Dedifferentiated amniotic fluid mesenchymal stem cell (primary cell): ENCODE measurements at regions not wholly inside any gene's neighbourhood (a gene's known extent, or its start where the extent isn't known, plus 50 kb on each side); places are given as distances from the start of the nearest gene placed in this dataset.
A peak's percentile ranks its signal among the peaks of the same experiment; 100 is the strongest.
"Not testable (repeated sequence)": the region's sequence is repeated elsewhere in the genome, so short reads cannot be mapped to it uniquely, and the experiment has no call there.

ENCODE experiments used
- DNase-seq: peaks from one replicate; pipeline ENCODE4 v3.0.0-alpha.2; 2016; ENCODE audit errors: extremely low spot score

DNA sequence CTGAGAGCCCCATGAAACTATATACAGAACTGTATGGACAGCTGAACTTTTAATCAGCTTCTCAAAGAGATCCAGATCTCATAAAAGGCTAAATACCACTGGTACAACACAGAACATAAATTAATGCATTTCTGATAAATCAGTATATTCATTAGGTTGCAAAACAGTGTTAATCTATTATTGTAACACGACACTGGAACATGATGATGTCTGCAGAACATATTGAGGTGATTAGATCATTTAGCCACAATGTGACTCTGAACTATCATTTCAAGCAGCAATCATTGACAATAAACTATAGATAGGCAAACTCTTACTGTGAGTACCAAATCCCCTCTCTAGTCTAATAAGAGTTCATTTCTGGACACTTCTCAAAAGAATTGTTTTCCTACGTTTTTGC is 50.3 kb downstream of the GASK1B start:
- no peak for DNase-seq

DNA sequence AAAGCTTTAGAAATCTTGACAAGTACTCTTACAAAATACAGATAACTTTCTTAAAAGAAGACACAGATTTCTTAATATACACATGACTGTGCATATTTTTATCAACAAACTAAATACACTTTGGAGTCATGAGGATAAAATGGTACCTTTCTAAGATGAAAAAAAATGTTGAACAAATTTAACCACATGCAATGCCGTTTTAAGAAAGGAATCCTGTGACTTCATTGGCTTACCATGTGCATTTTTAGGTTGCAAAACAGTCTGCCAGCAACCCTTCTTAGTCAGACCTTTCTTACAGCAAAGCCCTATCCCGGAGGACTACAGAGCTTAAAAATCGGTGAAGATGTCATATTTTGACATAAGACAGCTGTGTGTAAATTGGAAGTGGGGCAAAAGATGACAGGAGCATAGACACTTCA is 51.7 kb downstream of the GASK1B start:
- DNase-seq = peak; percentile 99

GRCh38 chr4:158120645-158121151 is 52.1 kb downstream of the GASK1B start:
- not testable (repeated sequence) for DNase-seq

GRCh38 chr4:158112611-158113010 is 60.2 kb downstream of the GASK1B start:
- DNase-seq = no peak

GRCh38 chr4:158111241-158111640 is 61.6 kb downstream of the GASK1B start:
- no peak for DNase-seq

DNA sequence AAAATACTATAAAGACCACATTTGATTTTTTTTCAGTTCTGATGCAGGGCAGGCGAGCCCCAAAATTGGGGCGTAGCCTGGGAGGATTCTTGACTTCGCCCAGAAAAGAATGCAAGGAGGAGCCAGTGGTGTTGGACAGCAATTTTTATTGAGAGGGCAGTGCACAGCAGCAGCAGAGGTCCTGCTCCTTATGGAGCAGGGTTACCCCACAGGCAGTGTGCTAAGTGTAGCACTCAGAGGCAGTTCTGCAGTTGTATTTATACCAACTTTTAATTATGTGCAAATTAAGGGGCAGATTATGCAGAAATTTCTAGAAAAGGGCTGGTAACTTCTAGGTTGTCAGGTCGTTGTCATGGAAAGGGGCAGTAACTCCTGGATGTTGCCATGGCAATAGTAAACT is 69.9 kb downstream of the GASK1B start:
- DNase-seq = no peak

DNA sequence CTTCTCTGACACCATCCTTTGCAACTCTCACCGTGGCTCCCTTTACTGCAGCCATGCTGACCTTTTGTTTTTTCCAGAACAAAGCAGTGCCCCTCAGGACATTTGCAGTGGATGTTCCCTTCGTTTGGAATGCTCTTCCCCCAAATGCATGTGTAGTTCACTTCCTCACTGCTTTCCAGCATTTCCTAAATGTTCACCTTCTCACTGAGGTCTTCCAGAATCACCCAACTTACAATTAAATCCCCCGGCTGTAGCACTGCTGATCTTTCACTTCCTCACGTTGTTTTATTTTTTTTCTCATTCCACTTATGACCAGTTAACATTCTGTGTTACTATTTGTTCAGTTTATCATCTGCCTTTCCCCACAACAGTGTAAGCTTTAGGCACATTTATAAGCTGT is 73.1 kb downstream of the GASK1B start:
- DNase-seq = no peak

DNA sequence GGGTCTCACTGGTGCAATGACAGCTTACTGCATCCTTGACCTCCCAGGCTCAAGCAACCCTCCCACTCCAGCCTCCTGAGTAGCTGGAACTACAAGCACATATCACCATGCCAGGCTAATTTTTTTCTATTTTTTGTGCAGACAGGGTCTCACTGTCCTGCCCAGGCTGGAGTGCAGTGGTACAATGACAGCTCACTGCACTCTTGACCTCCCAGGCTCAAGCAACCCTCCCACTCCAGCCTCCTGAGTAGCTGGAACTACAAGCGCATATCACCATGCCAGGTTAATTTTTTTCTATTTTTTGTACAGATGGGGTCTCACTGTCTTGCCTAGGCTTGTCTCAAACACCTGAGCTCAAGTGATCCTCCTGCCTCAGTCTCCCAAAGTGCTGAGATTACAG is 74.0 kb downstream of the GASK1B start:
- no peak for DNase-seq

- no peak for DNase-seq
Measured at GRCh38 chr4:158094413-158095134, 78.3 kb downstream of the GASK1B start.

DNA sequence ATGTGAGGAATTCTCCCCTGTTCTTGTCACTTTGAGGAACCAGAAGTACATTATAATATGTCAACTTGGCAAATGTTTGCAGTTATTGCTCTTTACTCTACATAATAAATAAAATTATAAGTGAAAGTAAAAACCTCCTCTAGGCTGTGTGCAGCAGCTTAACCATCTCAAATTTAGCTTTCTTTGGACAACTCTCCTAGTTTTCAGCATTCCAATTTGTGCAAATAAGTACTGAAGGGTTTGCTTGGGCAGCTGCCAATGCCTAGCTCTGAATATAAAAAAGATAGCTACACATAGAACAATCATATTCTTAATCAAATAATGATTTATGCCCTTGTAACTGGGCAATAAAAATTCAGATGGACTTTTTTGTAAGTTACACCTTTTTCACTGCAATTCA is 82.5 kb downstream of the GASK1B start:
- peak; percentile 51 for DNase-seq

DNA sequence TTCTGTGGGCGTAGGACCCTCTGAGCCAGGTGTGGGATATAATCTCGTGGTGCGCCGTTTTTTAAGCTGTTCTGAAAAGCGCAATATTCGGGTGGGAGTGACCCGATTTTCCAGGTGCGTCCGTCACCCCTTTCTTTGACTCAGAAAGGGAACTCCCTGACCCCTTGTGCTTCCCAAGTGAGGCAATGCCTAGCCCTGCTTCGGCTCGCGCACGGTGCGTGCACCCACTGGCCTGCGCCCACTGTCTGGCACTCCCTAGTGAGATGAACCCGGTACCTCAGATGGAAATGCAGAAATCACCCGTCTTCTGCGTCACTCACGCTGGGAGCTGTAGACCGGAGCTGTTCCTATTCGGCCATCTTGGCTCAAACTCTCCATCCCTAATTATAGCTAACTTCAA is 82.9 kb downstream of the GASK1B start:
- DNase-seq = not testable (repeated sequence)

- DNase-seq = no peak
Measured at GRCh38 chr4:158080354-158080753, 92.5 kb downstream of the GASK1B start.

DNA sequence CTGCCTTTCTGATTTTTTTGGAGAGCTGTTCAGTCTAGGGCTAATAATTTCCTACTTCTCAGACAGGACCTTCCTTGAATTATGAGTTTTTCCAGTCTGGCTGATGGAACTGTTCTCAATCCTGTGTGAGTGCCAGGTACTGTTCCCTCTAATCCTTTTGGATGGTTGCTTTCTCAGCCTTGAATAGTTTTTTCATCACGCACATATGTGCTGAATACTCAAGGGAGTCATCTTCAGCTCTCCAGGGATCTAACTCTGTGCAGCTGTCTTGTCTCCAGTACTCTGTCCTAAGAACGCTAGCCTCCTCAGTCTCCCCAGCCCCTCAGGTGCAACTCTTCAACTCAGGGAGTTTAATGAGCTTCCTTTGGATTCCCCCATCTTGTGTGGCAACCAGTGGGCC is 93.2 kb downstream of the GASK1B start:
- no peak for DNase-seq

DNA sequence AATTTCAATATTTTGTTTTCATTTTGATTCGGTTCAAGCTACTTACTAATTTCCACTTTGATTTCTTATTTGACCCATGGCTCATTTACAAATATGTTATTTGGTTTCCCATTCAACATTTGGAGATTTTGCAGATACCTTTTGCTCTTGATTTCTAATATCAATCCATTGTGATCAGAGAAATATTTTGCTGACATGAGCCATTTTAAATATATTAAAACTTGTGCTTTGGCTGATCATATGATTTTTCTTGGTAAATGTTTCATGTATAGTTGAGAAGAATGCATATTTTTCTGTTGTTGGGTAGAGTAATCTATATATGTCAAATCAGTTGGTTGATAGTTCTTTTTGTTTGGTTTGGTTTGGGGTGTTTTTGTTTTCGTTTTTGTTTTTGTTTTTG is 95.0 kb downstream of the GASK1B start:
- no peak for DNase-seq

GRCh38 chr4:158074851-158075250 is 98.0 kb downstream of the GASK1B start:
- DNase-seq = no peak

GRCh38 chr4:158071931-158072330 is 100.9 kb downstream of the GASK1B start:
- DNase-seq = no peak

GRCh38 chr4:158068068-158068467 is 104.8 kb downstream of the GASK1B start:
- peak; percentile 16 for DNase-seq

GRCh38 chr4:158067646-158068045 is 105.2 kb downstream of the GASK1B start:
- no peak for DNase-seq

DNA sequence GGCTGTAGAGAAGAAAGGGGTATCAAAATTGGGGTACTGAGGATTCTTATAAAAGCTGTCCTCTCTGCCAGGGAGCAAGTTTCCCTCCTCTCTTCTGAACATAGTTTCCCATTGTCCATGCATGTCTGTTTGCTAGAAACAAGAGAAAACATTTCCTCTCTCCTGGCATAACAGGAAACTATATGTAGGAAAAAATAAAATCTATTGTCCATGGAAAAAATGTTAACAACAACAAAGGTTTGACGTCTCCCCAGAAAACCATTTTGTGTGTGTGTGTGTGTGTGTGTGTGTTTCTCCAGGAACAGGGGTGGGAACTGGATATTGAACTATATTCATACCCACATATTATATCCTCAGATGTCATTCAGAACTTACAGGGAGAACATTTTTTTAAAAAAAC is 107.2 kb downstream of the GASK1B start:
- no peak for DNase-seq

- no peak for DNase-seq
Measured at GRCh38 chr4:158065176-158065575, 107.6 kb downstream of the GASK1B start.

DNA sequence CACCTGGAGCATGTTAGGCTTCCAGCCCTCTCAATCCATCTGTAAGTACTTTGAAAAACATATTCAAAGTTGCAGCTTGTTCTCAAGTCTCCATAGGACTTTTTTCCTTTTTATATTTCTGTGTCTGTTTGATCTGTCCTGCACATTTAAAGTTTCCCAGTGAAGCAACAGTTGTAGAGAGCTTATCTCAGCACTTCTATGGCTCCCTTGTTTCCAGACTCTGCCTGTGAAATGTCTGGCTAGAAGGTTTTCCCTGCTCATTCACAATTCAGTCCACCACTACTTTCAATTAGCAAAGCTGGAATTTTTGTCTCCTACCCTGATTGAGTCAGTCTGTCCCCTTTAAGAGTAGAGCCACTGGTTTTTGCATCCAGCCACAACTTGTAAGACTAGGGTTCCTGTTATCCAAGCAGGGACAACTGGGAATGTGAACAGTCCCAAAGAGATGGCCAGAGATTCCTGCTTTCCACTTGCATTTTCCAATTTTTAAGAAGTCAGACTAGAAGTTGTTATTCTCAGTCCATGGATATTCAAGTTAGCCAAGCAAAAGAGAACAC is 116.1 kb downstream of the GASK1B start:
- DNase-seq = no peak

DNA sequence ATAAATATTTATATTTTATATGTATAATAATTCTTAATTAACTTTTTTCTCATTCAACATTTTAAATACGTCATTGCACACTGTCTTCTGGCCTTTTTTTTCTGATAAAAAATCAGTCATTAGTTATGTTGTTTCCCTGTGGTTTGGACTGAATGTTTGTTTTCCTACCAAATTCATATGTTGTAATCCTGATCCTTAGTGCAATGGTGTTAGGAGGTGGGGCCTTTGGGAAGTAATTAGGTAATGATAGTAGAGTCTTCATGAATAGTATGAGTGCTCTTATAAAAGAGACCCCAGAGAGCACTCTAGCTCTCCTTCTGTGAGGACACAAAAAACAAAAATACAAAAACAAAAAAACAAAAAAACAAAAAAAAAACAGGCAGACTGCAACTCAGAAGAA is 117.2 kb downstream of the GASK1B start:
- DNase-seq = no peak

DNA sequence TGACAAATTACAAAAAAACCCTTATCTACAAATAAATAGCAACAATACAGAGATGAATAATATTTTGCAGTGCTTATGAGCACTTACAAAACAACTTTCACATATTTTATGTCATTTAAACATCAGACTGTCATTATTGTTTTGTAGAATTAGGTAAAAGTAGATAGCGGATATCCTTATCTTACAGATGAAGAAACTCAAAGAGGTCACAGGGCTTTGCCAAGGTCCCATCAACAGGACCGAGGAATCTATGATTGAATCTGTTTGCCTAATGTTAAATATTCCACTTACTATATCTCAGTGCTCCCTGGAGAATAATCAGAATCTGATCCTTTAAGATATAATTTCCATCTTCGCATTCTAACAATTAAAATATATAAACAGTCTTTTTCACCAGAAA is 119.0 kb downstream of the GASK1B start:
- DNase-seq = no peak

- DNase-seq = no peak
Measured at GRCh38 chr4:158053086-158053485, 119.7 kb downstream of the GASK1B start.
